SJCRH30 (cell line): ENCODE measurements at regions not wholly inside any gene's neighbourhood (a gene's known extent, or its start where the extent isn't known, plus 50 kb on each side); places are given as distances from the start of the nearest gene placed in this dataset.

Experiments
- DNase-seq, 2 experiments: peaks; one replicate each; pipeline ENCODE4 v3.0.0-alpha.2; 2015 to 2020
- H3K27ac ChIP-seq: fragments of 250-450 bp; sonication (Bioruptor Pico); 2 replicates; pipeline ENCODE4 v1.5.1; 2020; ENCODE audit warnings: mild to moderate bottlenecking, moderate library complexity
- H3K27me3 ChIP-seq: fragments of 250-450 bp; sonication (Bioruptor Pico); 2 replicates; pipeline ENCODE4 v1.5.1; 2020; ENCODE audit warnings: mild to moderate bottlenecking, moderate library complexity
- H3K36me3 ChIP-seq: fragments of 250-450 bp; sonication (Bioruptor Pico); 2 replicates; pipeline ENCODE4 v1.5.1; 2020; ENCODE audit warnings: mild to moderate bottlenecking, moderate library complexity
- H3K4me1 ChIP-seq: fragments of 250-450 bp; sonication (Bioruptor Pico); 2 replicates; pipeline ENCODE4 v1.5.1; 2020; ENCODE audit warnings: mild to moderate bottlenecking, moderate library complexity
- H3K4me3 ChIP-seq: fragments of 250-450 bp; sonication (Bioruptor Pico); 2 replicates; pipeline ENCODE4 v1.5.1; 2020; ENCODE audit warnings: mild to moderate bottlenecking, moderate library complexity
- H3K9me3 ChIP-seq: fragments of 250-450 bp; sonication (Bioruptor Pico); replicated peaks from 2 replicates; pipeline ENCODE4 v1.5.1; 2020; ENCODE audit warnings: mild to moderate bottlenecking, moderate library complexity

DNA sequence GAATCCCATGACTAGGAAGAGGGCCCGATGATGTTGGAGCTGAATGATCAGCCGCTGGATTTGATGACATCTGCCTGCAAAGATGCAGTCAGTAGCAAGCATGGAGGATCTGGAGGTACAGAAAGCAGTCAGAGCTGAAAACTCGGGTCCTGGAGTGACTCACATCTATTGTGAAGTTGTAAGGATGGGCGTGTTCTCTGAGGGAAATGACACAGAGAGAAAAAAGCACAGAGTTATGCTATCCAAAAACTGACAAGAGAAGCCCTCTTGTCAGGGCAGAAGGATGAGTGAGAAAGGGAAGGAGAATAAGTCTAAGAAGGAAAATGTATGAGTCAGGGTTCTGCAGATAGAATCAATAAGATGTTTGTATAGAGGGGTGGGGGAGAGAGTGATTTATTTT is 380.4 kb upstream of the CCDC196 start:
- no peaks in the 10 kb centered on the region for H3K9me3 ChIP-seq
- no peak for DNase-seq
- no peaks in the 10 kb centered on the region for H3K36me3 ChIP-seq
- H3K27me3 ChIP-seq: no peaks in the 10 kb centered on the region
- H3K4me1 ChIP-seq: no peaks in the 10 kb centered on the region
- H3K27ac ChIP-seq: no peak overlapping the region
- H3K4me3 ChIP-seq: no peak overlapping the region

DNA sequence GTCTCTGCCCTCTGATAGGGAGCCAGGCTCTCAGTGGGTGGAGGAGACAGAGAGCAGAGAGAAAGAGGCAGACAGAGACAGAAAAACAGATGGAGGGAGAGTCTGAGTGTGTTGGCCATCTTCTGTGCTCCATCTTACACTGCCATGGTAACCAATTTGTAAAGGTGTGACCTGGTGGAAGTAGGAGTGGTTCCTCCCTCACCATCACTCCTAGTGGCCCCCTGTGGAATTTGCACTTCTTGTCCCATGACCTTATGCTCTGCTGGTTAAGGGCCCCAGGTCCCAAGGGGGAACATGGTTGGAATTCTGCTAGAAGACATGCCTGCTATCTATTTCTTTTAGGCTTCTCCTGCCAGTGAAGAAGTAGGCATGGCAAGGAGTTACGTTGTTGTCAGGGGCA is 376.7 kb upstream of the CCDC196 start:
- H3K27me3 ChIP-seq: no peaks in the 10 kb centered on the region

DNA sequence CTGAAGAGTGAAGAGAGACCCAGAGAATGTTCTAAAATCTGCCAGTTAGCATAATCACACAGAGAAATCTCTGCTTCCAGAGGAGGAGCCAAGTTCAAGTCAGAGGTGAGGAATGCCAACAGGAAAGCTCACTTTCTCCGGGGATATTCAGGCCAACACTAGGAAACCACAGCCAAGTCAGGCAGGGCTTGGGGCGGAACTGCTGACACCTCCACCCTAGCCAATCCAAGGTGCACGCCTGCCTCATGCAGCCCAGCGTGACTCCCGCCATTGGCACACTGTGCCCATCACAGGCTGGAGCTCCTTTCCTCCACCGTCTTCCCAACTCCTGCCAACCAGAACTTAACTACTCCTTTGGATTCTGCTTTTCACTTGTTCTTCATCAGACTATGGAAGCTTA is 374.3 kb upstream of the CCDC196 start:
- Histone ChIP-seq H3K36me3 (no peaks in the 10 kb centered on the region), H3K4me3 (no peak overlapping the region), H3K9me3 (no peaks in the 10 kb centered on the region), H3K4me1 (no peaks in the 10 kb centered on the region), H3K27ac (no peak overlapping the region), H3K27me3 (no peaks in the 10 kb centered on the region)
- DNase-seq: no peak

More for the DNA sequence above, 376.7 kb upstream of the CCDC196 start:
- DNase-seq: no peak
- no peak overlapping the region for H3K27ac ChIP-seq
- H3K9me3 ChIP-seq: no peaks in the 10 kb centered on the region
- no peak overlapping the region for H3K4me3 ChIP-seq
- no peaks in the 10 kb centered on the region for H3K36me3 ChIP-seq
- H3K4me1 ChIP-seq: no peaks in the 10 kb centered on the region

DNA sequence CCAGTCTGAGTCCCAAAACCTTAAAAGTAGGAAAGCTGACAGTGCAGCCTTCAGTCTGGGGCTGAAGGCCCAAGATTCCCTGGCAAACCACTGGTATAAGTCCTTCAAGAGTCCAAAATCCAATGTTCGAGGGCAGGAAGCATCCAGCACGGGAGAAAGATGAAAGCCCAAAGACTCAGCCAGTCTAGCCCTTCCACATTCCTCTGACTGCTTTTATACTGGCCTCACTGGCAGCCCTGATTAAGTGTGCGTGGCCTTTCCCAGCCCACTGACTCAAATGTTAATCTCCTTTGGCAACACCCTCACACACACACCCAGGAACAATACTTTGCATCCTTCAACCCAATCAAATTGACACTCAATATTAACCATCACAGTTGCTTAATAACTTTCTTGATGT is 372.1 kb upstream of the CCDC196 start:
- no peak for DNase-seq
- H3K4me1 ChIP-seq: no peaks in the 10 kb centered on the region
- no peak overlapping the region for H3K4me3 ChIP-seq
- H3K36me3 ChIP-seq: no peaks in the 10 kb centered on the region
- no peaks in the 10 kb centered on the region for H3K27me3 ChIP-seq
- H3K27ac ChIP-seq: no peak overlapping the region
- no peaks in the 10 kb centered on the region for H3K9me3 ChIP-seq

DNA sequence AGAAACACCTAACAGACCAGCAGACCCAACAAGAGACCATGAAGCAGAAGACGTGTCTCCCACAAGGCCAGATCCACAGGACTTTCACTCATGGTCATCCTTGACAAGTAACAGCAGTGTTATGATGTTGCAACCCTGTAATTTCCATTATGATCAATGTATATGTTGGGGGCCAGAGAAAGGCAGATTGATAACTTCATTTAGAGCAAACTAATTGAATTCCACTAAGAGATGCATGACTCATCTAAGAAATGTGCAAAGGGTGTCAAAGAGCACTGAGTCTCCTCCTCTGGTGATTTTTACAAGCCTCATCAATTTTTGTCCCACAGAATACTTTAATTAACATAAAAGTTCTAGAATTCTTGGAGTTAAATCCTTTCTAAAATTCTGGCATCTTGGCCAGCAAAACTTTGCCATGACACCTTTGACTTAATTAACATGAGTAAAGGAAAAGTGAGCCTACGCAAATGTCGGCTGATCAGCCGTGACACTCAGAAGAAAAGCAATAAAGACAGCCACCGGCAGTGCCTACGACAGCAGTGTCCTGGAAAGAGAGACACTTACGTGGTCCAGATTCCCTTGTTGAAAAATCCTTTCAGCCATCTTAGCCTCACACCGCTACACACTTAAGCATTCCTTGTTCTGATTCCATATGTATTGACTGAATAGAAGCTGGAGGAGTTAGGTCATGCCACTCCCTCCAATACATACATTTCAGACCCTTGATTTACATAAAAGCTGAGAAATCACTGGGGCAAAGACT is 370.2 kb upstream of the CCDC196 start:
- Histone ChIP-seq H3K9me3 (no peaks in the 10 kb centered on the region), H3K27me3 (no peaks in the 10 kb centered on the region), H3K4me1 (no peaks in the 10 kb centered on the region), H3K27ac (no peak overlapping the region), H3K36me3 (no peaks in the 10 kb centered on the region), H3K4me3 (no peak overlapping the region)
- no peak for DNase-seq

DNA sequence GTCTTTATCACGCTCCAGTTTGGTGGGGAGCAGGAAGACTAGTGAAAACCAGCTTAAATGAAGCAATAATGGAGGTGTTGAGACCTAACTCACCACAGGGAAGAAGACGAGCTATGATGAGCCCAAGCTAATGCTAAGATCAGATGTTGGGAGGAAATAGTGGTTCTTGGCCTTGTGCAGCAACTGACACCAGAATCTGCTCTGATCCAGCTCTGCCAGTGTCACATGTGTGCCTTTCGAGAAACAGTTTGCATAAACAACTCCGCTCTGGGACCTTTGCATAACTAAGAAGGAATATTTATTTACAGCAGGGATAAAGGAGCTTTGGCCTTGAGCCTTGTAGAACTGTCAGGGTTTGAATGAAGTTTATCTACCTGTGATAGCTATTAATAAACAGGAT is 369.4 kb upstream of the CCDC196 start:
- Histone ChIP-seq H3K27me3 (no peaks in the 10 kb centered on the region), H3K4me3 (no peak overlapping the region), H3K36me3 (no peaks in the 10 kb centered on the region), H3K4me1 (no peaks in the 10 kb centered on the region), H3K27ac (no peak overlapping the region), H3K9me3 (no peaks in the 10 kb centered on the region)
- no peak for DNase-seq

GRCh38 chr14:66117600-66117999 is 368.6 kb upstream of the CCDC196 start:
- H3K36me3 ChIP-seq: no peaks in the 10 kb centered on the region
- no peaks in the 10 kb centered on the region for H3K27me3 ChIP-seq
- no peak overlapping the region for H3K27ac ChIP-seq
- H3K4me3 ChIP-seq: no peak overlapping the region
- H3K9me3 ChIP-seq: no peaks in the 10 kb centered on the region
- no peaks in the 10 kb centered on the region for H3K4me1 ChIP-seq
- DNase-seq: no peak

GRCh38 chr14:66119606-66120231 is 366.5 kb upstream of the CCDC196 start:
- no peaks in the 10 kb centered on the region for H3K36me3 ChIP-seq

GRCh38 chr14:66120402-66120801 is 365.8 kb upstream of the CCDC196 start:
- no peaks in the 10 kb centered on the region for H3K9me3 ChIP-seq
- H3K4me1 ChIP-seq: no peaks in the 10 kb centered on the region
- H3K27me3 ChIP-seq: no peaks in the 10 kb centered on the region
- no peaks in the 10 kb centered on the region for H3K36me3 ChIP-seq
- H3K4me3 ChIP-seq: no peak overlapping the region
- H3K27ac ChIP-seq: no peak overlapping the region
- no peak for DNase-seq

More at GRCh38 chr14:66119606-66120231, 366.5 kb upstream of the CCDC196 start:
- DNase-seq: no peak
- H3K27me3 ChIP-seq: no peaks in the 10 kb centered on the region
- no peak overlapping the region for H3K27ac ChIP-seq
- H3K4me3 ChIP-seq: no peak overlapping the region
- no peaks in the 10 kb centered on the region for H3K9me3 ChIP-seq
- H3K4me1 ChIP-seq: no peaks in the 10 kb centered on the region

GRCh38 chr14:66121859-66122258 is 364.3 kb upstream of the CCDC196 start:
- Histone ChIP-seq H3K9me3 (no peaks in the 10 kb centered on the region), H3K4me3 (no peak overlapping the region), H3K27me3 (no peaks in the 10 kb centered on the region), H3K36me3 (no peaks in the 10 kb centered on the region), H3K27ac (no peak overlapping the region), H3K4me1 (no peaks in the 10 kb centered on the region)
- no peak for DNase-seq

DNA sequence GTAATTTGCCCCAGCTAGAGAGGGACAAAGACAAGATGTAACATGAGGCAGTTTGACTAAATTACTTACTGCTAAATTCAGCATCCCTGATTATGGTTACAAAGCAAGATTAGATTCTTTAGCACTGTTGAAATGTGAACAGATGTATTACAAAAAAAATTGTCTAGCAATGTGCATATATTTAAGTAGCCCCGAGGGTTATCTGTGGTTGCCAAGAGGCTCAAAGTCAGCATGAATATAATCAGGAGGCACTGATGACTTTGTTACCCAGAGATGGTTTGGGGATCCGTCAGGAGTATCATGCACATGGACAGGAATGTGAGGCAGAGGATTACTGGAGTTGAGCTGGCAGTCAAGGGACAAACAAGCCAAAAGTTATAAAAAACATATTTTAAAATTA is 356.9 kb upstream of the CCDC196 start:
- Histone ChIP-seq H3K4me3 (no peak overlapping the region), H3K27me3 (no peaks in the 10 kb centered on the region), H3K9me3 (no peaks in the 10 kb centered on the region), H3K36me3 (no peaks in the 10 kb centered on the region), H3K27ac (no peak overlapping the region), H3K4me1 (no peaks in the 10 kb centered on the region)
- no peak for DNase-seq

GRCh38 chr14:66131111-66131510 is 355.1 kb upstream of the CCDC196 start:
- Histone ChIP-seq H3K27ac (no peak overlapping the region), H3K36me3 (no peaks in the 10 kb centered on the region), H3K4me3 (no peak overlapping the region), H3K9me3 (no peaks in the 10 kb centered on the region), H3K4me1 (no peaks in the 10 kb centered on the region), H3K27me3 (no peaks in the 10 kb centered on the region)
- no peak for DNase-seq

- no peak for DNase-seq
- H3K4me1 ChIP-seq: no peaks in the 10 kb centered on the region
- H3K27ac ChIP-seq: no peak overlapping the region
- H3K36me3 ChIP-seq: no peaks in the 10 kb centered on the region
- H3K27me3 ChIP-seq: no peaks in the 10 kb centered on the region
- no peaks in the 10 kb centered on the region for H3K9me3 ChIP-seq
- H3K4me3 ChIP-seq: no peak overlapping the region
Observed at GRCh38 chr14:66133666-66134065, 352.5 kb upstream of the CCDC196 start.

DNA sequence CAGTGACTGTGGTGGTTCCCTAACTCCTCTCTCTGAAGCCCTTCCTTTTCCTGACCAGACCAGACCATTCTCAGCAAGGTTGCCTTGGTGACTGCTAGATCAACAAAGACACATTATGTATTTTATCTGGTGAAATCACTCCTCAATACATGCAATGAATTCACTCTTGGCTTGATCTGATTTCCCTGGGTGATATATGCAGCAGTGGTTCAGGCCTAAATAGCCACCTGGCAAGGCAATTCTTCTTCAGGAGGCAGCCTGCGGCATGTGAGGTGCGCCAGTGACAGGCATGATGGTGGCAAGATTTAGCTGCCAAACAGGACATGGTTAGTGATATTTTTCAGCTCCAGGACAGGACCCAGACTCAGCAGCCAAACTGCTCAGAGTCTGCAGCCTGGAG is 350.3 kb upstream of the CCDC196 start:
- Histone ChIP-seq H3K4me3 (no peak overlapping the region), H3K27ac (no peak overlapping the region), H3K36me3 (no peaks in the 10 kb centered on the region), H3K9me3 (no peaks in the 10 kb centered on the region), H3K27me3 (no peaks in the 10 kb centered on the region), H3K4me1 (no peaks in the 10 kb centered on the region)
- DNase-seq: no peak

- no peaks in the 10 kb centered on the region for H3K4me1 ChIP-seq
- H3K27ac ChIP-seq: no peak overlapping the region
- no peak overlapping the region for H3K4me3 ChIP-seq
- no peak for DNase-seq
- H3K9me3 ChIP-seq: no peaks in the 10 kb centered on the region
- no peaks in the 10 kb centered on the region for H3K27me3 ChIP-seq
- H3K36me3 ChIP-seq: no peaks in the 10 kb centered on the region
Observed at GRCh38 chr14:66137081-66137480, 349.1 kb upstream of the CCDC196 start.

DNA sequence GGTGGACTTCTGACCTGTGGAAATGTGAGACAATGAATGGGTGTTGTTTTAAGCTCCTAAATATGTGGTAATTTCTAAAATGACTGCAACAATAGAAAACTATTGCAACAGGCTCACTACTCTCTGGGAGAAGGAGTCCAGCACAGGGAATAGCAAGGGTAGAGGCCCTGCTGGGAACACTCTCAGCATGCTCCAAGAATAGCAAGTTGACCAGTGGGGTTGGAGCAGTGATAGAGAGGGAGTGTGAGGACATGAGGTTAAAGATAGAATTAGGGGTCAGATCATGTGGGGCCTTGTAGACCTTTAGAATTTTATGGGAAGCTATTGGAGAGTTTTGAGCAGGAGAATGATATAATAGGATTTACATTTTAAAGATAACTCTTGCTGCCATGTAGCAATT is 346.7 kb upstream of the CCDC196 start:
- no peak for DNase-seq
- H3K9me3 ChIP-seq: no peaks in the 10 kb centered on the region
- no peak overlapping the region for H3K4me3 ChIP-seq
- H3K36me3 ChIP-seq: no peaks in the 10 kb centered on the region
- H3K27me3 ChIP-seq: no peaks in the 10 kb centered on the region
- H3K4me1 ChIP-seq: no peaks in the 10 kb centered on the region
- H3K27ac ChIP-seq: no peak overlapping the region
